Esophagus squamous epithelium (tissue), 5 donors: ENCODE measurements at regions not wholly inside any gene's neighbourhood (a gene's known extent, or its start where the extent isn't known, plus 50 kb on each side); places are given as distances from the start of the nearest gene placed in this dataset.
"Not testable (repeated sequence)": the region's sequence is repeated elsewhere in the genome, so short reads cannot be mapped to it uniquely, and the experiment has no call there.

Source experiments
- DNase-seq: peaks from one replicate; lab custom pipeline; 2025; lab: John Stamatoyannopoulos, UW
- H3K27ac ChIP-seq, 4 donors: fragments of 200-600 bp; sonication (generic); one replicate each; pipeline ENCODE4 v1.5.1; 2016 to 2019; ENCODE audit warnings: mild to moderate bottlenecking in 1 of 4
- H3K27me3 ChIP-seq, 4 donors: fragments of 200-600 bp; sonication (generic); 1 replicate in 3 of 4; 2 replicates in 1 of 4; pipeline versions ENCODE4 v1.5.1 to v1.6.0; 2017 to 2021; ENCODE audit warnings: antibody characterized with exemption in 1 of 4
- H3K36me3 ChIP-seq, 3 donors: fragments of 200-600 bp; sonication (generic); one replicate each; pipeline ENCODE4 v1.5.1; 2016 to 2019
- H3K4me1 ChIP-seq, 3 donors: fragments of 200-600 bp; sonication (generic); one replicate each; pipeline ENCODE4 v1.5.1; 2017 to 2019
- H3K4me3 ChIP-seq, 4 donors: fragments of 200-600 bp; sonication (generic); 1 replicate in 3 of 4; 2 replicates in 1 of 4; pipeline ENCODE4 v1.5.1; 2016 to 2019; ENCODE audit warnings: mild to moderate bottlenecking in 2 of 4, moderate library complexity in 1 of 4
- H3K9me3 ChIP-seq, 3 donors: fragments of 200-600 bp; sonication (generic); one replicate each; pipeline ENCODE4 v1.5.1; 2016 to 2019
- POLR2A ChIP-seq, 4 donors: fragments of 450-650 bp; IDR thresholded peaks; one replicate each; pipeline ENCODE4 v1.6.1; 2017; ENCODE audit warnings: antibody characterized with exemption in 4 of 4, mild to moderate bottlenecking in 4 of 4, moderate library complexity in 3 of 4
- WGBS, 2 donors: methylation state at CpG; one replicate each; pipeline ENCODE4 v1.1.5; 2018; 5-methylcytosine and 5-hydroxymethylcytosine counted together
- intact Hi-C: fragments of 100-400 bp; cut with DNase I; formaldehyde crosslinking; loops from one replicate; pipeline ENCODE4 v1.15.0; 2022
- TF ChIP-seq, protein P1 (sequence below), 6 experiments: fragments of 450-650 bp in 4 of 6; fragments of 200-600 bp in 2 of 6; sonication (generic) in 2 of 6; IDR thresholded peaks; one replicate each; pipeline ENCODE4 v1.5.1; 2016 to 2019; ENCODE audit warnings: antibody characterized with exemption in 6 of 6, mild to moderate bottlenecking in 4 of 6, moderate library complexity in 4 of 6
- donor health status: DM: yes; HTN: yes; CAD: no.

DNA sequence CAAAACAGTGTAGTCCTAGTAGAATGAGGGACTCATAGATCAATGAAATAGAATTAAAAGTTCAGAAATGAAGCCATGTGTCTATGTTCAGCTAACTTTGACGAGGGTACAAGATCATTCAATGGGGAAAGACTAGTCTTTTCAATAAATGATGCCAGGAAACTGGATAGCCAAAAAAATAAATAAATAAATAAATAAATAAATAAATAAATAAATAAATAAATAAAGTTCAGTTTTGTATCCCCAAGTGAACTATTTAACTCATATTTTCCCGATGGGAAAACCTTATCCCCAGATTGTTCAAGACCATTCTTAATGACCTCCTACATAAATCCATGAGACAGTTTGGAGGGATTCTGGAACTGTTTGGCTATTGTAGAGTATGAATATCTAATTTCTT lies 277.1 kb upstream of the EYS start:
- Histone ChIP-seq H3K4me1 (no peaks in the 10 kb centered on the region), H3K4me3 (no peak overlapping the region), H3K36me3 (no peaks in the 10 kb centered on the region), H3K9me3 (peaks cover 0 to 6% (median 5%) of the 10 kb centered on the region in 3 donors), H3K27ac (no peak overlapping the region), H3K27me3 (no peaks in the 10 kb centered on the region)
- TF ChIP-seq, protein P1, sequence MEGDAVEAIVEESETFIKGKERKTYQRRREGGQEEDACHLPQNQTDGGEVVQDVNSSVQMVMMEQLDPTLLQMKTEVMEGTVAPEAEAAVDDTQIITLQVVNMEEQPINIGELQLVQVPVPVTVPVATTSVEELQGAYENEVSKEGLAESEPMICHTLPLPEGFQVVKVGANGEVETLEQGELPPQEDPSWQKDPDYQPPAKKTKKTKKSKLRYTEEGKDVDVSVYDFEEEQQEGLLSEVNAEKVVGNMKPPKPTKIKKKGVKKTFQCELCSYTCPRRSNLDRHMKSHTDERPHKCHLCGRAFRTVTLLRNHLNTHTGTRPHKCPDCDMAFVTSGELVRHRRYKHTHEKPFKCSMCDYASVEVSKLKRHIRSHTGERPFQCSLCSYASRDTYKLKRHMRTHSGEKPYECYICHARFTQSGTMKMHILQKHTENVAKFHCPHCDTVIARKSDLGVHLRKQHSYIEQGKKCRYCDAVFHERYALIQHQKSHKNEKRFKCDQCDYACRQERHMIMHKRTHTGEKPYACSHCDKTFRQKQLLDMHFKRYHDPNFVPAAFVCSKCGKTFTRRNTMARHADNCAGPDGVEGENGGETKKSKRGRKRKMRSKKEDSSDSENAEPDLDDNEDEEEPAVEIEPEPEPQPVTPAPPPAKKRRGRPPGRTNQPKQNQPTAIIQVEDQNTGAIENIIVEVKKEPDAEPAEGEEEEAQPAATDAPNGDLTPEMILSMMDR (IDR thresholded peaks at IDR 0.05): no peak
- TF ChIP-seq POLR2A (IDR thresholded peaks at IDR 0.05): no peak
- intact Hi-C loops: no loop called here
- no peak for DNase-seq
- 60 to 73% methylated on average over 2 of the region's 2 CpGs for WGBS, 2 donors

DNA sequence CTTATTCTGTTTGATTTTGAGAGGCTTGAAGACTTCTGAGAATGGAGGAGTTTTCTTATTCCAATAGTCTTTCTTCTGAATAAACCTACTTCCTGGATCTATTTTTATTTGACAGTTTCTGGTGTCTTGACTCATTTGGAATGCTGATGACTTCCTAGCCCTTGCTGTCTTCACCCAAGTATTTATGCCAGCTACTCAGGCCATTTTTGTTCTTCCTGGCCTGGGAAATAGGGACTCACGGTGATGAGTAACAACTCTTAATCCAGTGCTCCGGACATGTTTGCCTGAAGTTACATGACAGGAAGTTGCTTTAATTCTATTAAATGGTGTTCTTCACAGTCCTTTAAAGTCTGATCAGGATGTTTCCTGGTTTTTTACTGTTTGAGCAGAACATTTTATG lies 272.1 kb upstream of the EYS start:
- no peaks in the 10 kb centered on the region for H3K4me1 ChIP-seq
- TF ChIP-seq, protein P1 (IDR thresholded peaks at IDR 0.05): no peak
- no peak for TF ChIP-seq POLR2A (IDR thresholded peaks at IDR 0.05)
- H3K36me3 ChIP-seq: no peaks in the 10 kb centered on the region
- H3K27me3 ChIP-seq: no peaks in the 10 kb centered on the region
- 18 to 89% methylated on average over 2 of the region's 2 CpGs for WGBS, 2 donors
- intact Hi-C loops: no loop called here
- no peak for DNase-seq
- H3K27ac ChIP-seq: no peak overlapping the region
- H3K9me3 ChIP-seq: peaks cover 0 to 5% (median 0%) of the 10 kb centered on the region in 3 donors
- H3K4me3 ChIP-seq: no peak overlapping the region

DNA sequence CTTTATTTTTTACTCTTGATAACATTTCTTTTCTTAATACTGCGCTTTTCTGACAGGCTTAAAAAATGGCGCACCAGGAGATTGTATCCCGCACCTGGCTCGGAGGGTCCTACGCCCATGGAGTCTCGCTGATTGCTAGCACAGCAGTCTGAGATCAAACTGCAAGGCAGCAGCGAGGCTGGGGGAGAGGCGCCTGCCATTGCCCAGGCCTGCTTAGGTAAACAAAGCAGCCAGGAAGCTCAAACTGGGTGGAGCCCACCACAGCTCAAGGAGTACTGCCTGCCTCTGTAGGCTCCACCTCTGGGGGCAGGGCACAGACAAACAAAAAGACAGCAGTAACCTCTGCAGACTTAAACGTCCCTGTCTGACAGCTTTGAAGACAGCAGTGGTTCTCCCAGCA lies 264.2 kb upstream of the EYS start:
- H3K36me3 ChIP-seq, H3K9me3 ChIP-seq, H3K4me1 ChIP-seq, H3K4me3 ChIP-seq, H3K27me3 ChIP-seq, intact Hi-C loops, DNase-seq, H3K27ac ChIP-seq: not testable (repeated sequence)
- 89 to 97% methylated on average over 5 to 6 of the region's 9 CpGs for WGBS, 2 donors

DNA sequence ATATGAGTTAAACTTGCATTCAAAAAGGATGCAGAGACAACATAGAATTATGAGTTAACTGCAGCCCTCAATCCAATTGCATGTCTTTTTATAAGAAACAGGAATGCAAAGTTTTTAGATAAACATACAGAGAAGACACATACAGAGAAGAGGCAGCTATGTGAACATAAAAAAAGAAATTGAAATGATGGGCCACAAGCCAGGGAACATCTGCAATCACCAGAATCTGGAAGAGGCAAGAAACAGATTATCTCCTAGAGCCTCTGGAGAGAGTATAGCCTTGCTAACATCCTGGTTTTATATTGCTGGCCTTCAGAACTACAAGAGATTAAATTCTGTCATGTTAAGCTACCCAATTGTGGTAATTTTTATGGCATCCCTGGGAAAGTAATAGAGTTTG lies 257.2 kb upstream of the EYS start:
- H3K27ac ChIP-seq: no peak overlapping the region
- H3K36me3 ChIP-seq: no peaks in the 10 kb centered on the region
- no peaks in the 10 kb centered on the region for H3K27me3 ChIP-seq
- no peak for DNase-seq
- H3K4me3 ChIP-seq: no peak overlapping the region
- TF ChIP-seq, protein P1 (IDR thresholded peaks at IDR 0.05): no peak
- no peak for TF ChIP-seq POLR2A (IDR thresholded peaks at IDR 0.05)
- no peaks in the 10 kb centered on the region for H3K9me3 ChIP-seq
- intact Hi-C loops: no loop called here
- no peaks in the 10 kb centered on the region for H3K4me1 ChIP-seq

DNA sequence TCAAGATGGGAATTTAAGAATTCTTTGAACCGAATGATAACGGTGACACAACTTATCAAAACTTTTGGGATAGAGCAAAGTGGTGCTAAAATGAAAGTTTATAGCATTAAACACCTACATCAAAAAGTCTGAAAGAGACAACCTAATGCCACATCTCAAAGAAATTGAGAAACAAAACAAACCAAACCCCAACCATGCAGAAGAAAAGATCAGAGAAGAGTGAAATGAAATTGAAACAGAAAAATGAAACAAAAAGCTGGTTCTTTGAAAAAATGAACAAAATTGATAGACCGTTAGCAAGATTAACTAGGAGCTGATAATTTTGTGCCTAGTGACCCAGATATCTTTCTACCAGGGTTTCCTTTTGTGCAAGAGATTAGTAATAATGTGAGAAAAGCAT lies 248.0 kb upstream of the EYS start:
- Histone ChIP-seq H3K36me3 (no peaks in the 10 kb centered on the region), H3K4me1 (no peaks in the 10 kb centered on the region), H3K4me3 (no peak overlapping the region), H3K27ac (no peak overlapping the region), H3K9me3 (no peaks in the 10 kb centered on the region), H3K27me3 (no peaks in the 10 kb centered on the region)
- DNase-seq: no peak
- TF ChIP-seq, protein P1 (IDR thresholded peaks at IDR 0.05): no peak
- TF ChIP-seq POLR2A (IDR thresholded peaks at IDR 0.05): no peak
- 86 to 88% methylated on average over 3 of the region's 3 CpGs for WGBS, 2 donors
- intact Hi-C loops: no loop called here

DNA sequence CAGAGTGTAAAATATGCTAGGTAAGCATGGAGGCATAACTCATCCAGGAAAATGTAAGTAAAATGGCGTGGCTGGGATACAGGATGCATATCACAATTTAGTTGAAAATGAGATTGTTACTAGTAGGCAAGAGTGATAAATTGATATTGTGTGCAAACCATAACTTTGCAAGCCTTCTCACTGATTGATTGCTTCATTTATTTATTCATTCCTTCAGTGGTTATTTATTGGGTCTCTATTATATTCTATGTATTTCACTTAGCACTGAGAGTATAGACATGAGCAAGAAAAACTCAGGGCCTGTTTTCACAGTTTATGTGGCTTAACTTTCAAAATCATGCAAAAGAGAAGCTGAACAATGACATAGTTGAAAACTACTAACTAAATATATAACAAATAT lies 241.0 kb upstream of the EYS start:
- no peak overlapping the region for H3K4me3 ChIP-seq
- no peaks in the 10 kb centered on the region for H3K36me3 ChIP-seq
- DNase-seq: no peak
- intact Hi-C loops: no loop called here
- 58 to 68% methylated on average over 1 of the region's 1 CpG for WGBS, 2 donors
- peaks cover 0 to 11% (median 0%) of the 10 kb centered on the region in 3 donors for H3K9me3 ChIP-seq
- no peaks in the 10 kb centered on the region for H3K27me3 ChIP-seq
- no peak overlapping the region for H3K27ac ChIP-seq
- H3K4me1 ChIP-seq: no peaks in the 10 kb centered on the region
- TF ChIP-seq, protein P1 (IDR thresholded peaks at IDR 0.05): no peak
- TF ChIP-seq POLR2A (IDR thresholded peaks at IDR 0.05): no peak
